HAP-1 (cell line): ENCODE measurements at regions not wholly inside any gene's neighbourhood (a gene's known extent, or its start where the extent isn't known, plus 50 kb on each side); places are given as distances from the start of the nearest gene placed in this dataset.

Source experiments
- DNase-seq, 2 experiments: peaks; one replicate each; pipeline ENCODE4 v3.0.0-alpha.2; 2016 to 2020; ENCODE audit warnings: low spot score in 2 of 2
- H3K27me3 ChIP-seq: fragments of 250-450 bp; sonication (Bioruptor Pico); 2 replicates; pipeline ENCODE4 v1.5.1; 2020; ENCODE audit warnings: low read depth, mild to moderate bottlenecking, moderate library complexity
- H3K36me3 ChIP-seq: fragments of 250-450 bp; sonication (Bioruptor Pico); replicated peaks from 2 replicates; pipeline ENCODE4 v1.5.1; 2020; ENCODE audit warnings: mild to moderate bottlenecking
- H3K4me1 ChIP-seq: fragments of 250-450 bp; sonication (Bioruptor Pico); 2 replicates; pipeline ENCODE4 v1.5.1; 2020; ENCODE audit warnings: mild to moderate bottlenecking
- H3K4me3 ChIP-seq: fragments of 250-450 bp; sonication (Bioruptor Pico); 2 replicates; pipeline ENCODE4 v1.5.1; 2020; ENCODE audit warnings: mild to moderate bottlenecking, moderate library complexity
- H3K9me3 ChIP-seq: fragments of 250-450 bp; sonication (Bioruptor Pico); 2 replicates; pipeline ENCODE4 v1.5.1; 2020; ENCODE audit warnings: mild to moderate bottlenecking, moderate library complexity
- in situ Hi-C: fragments of 300-500 bp; cut with MboI; formaldehyde crosslinking; loops from 3 replicates; pipeline ENCODE4 v1.14.3; 2020; ENCODE audit warnings: low sequenced_read_pairs, inconsistent platforms, mixed read lengths

GRCh38 chr18:61756244-61756643, 136.6 kb downstream of the RNF152 start:
- Histone ChIP-seq H3K27me3 (no peaks in the 10 kb centered on the region), H3K4me3 (no peak overlapping the region), H3K36me3 (no peaks in the 10 kb centered on the region), H3K9me3 (no peaks in the 10 kb centered on the region), H3K4me1 (no peaks in the 10 kb centered on the region)
- DNase-seq: no peak
- in situ Hi-C loops: no loop called here

- Histone ChIP-seq H3K4me3 (no peak overlapping the region), H3K4me1 (no peaks in the 10 kb centered on the region), H3K36me3 (no peaks in the 10 kb centered on the region), H3K27me3 (no peaks in the 10 kb centered on the region), H3K9me3 (no peaks in the 10 kb centered on the region)
- DNase-seq: no peak
- in situ Hi-C loops: no loop called here
Measured at GRCh38 chr18:61755555-61755954, 137.3 kb downstream of the RNF152 start.

- in situ Hi-C loops: no loop called here
- no peaks in the 10 kb centered on the region for H3K27me3 ChIP-seq
- H3K36me3 ChIP-seq: no peaks in the 10 kb centered on the region
- H3K4me1 ChIP-seq: no peaks in the 10 kb centered on the region
- no peaks in the 10 kb centered on the region for H3K9me3 ChIP-seq
- H3K4me3 ChIP-seq: no peak overlapping the region
- no peak for DNase-seq
Measured at GRCh38 chr18:61754039-61754583, 138.7 kb downstream of the RNF152 start.

GRCh38 chr18:61753373-61753772, 139.4 kb downstream of the RNF152 start:
- no peaks in the 10 kb centered on the region for H3K9me3 ChIP-seq
- no peaks in the 10 kb centered on the region for H3K4me1 ChIP-seq
- no peaks in the 10 kb centered on the region for H3K36me3 ChIP-seq
- DNase-seq: no peak
- H3K27me3 ChIP-seq: no peaks in the 10 kb centered on the region
- no peak overlapping the region for H3K4me3 ChIP-seq
- in situ Hi-C loops: no loop called here

GRCh38 chr18:61752973-61753372, 139.8 kb downstream of the RNF152 start:
- H3K4me3 ChIP-seq: no peak overlapping the region
- DNase-seq: no peak
- H3K9me3 ChIP-seq: no peaks in the 10 kb centered on the region

GRCh38 chr18:61750840-61751668, 141.8 kb downstream of the RNF152 start:
- no peaks in the 10 kb centered on the region for H3K9me3 ChIP-seq
- no peaks in the 10 kb centered on the region for H3K36me3 ChIP-seq
- H3K4me3 ChIP-seq: no peak overlapping the region
- in situ Hi-C loops: no loop called here
- H3K4me1 ChIP-seq: no peaks in the 10 kb centered on the region
- no peaks in the 10 kb centered on the region for H3K27me3 ChIP-seq
- DNase-seq: no peak

More at GRCh38 chr18:61752973-61753372, 139.8 kb downstream of the RNF152 start:
- no peaks in the 10 kb centered on the region for H3K4me1 ChIP-seq
- no peaks in the 10 kb centered on the region for H3K36me3 ChIP-seq
- no peaks in the 10 kb centered on the region for H3K27me3 ChIP-seq
- in situ Hi-C loops: no loop called here

GRCh38 chr18:61749546-61749945, 143.3 kb downstream of the RNF152 start:
- in situ Hi-C loops: no loop called here
- no peaks in the 10 kb centered on the region for H3K27me3 ChIP-seq
- no peak for DNase-seq

GRCh38 chr18:61749031-61749430, 143.8 kb downstream of the RNF152 start:
- Histone ChIP-seq H3K4me1 (no peaks in the 10 kb centered on the region), H3K27me3 (no peaks in the 10 kb centered on the region), H3K4me3 (no peak overlapping the region), H3K36me3 (no peaks in the 10 kb centered on the region), H3K9me3 (no peaks in the 10 kb centered on the region)
- DNase-seq: no peak
- in situ Hi-C loops: no loop called here

More at GRCh38 chr18:61749546-61749945, 143.3 kb downstream of the RNF152 start:
- H3K4me3 ChIP-seq: no peak overlapping the region
- no peaks in the 10 kb centered on the region for H3K9me3 ChIP-seq
- no peaks in the 10 kb centered on the region for H3K4me1 ChIP-seq
- no peaks in the 10 kb centered on the region for H3K36me3 ChIP-seq

GRCh38 chr18:61748004-61748403, 144.8 kb downstream of the RNF152 start:
- in situ Hi-C loops: no loop called here

GRCh38 chr18:61743775-61744531, 148.9 kb downstream of the RNF152 start:
- Histone ChIP-seq H3K27me3 (no peaks in the 10 kb centered on the region), H3K4me3 (no peak overlapping the region), H3K36me3 (no peaks in the 10 kb centered on the region), H3K4me1 (no peaks in the 10 kb centered on the region), H3K9me3 (no peaks in the 10 kb centered on the region)
- in situ Hi-C loops: no loop called here
- no peak for DNase-seq

More at GRCh38 chr18:61748004-61748403, 144.8 kb downstream of the RNF152 start:
- Histone ChIP-seq H3K27me3 (no peaks in the 10 kb centered on the region), H3K4me3 (no peak overlapping the region), H3K9me3 (no peaks in the 10 kb centered on the region), H3K4me1 (no peaks in the 10 kb centered on the region), H3K36me3 (no peaks in the 10 kb centered on the region)
- no peak for DNase-seq

- Histone ChIP-seq H3K4me3 (no peak overlapping the region), H3K36me3 (no peaks in the 10 kb centered on the region), H3K9me3 (no peaks in the 10 kb centered on the region), H3K27me3 (no peaks in the 10 kb centered on the region), H3K4me1 (no peaks in the 10 kb centered on the region)
- in situ Hi-C loops: no loop called here
- DNase-seq: no peak
Measured at GRCh38 chr18:61742565-61743429, 150.0 kb downstream of the RNF152 start.

GRCh38 chr18:61741881-61742454, 150.8 kb downstream of the RNF152 start:
- Histone ChIP-seq H3K27me3 (no peaks in the 10 kb centered on the region), H3K9me3 (no peaks in the 10 kb centered on the region), H3K4me1 (no peaks in the 10 kb centered on the region), H3K4me3 (no peak overlapping the region), H3K36me3 (no peaks in the 10 kb centered on the region)
- no peak for DNase-seq
- in situ Hi-C loops: no loop called here

GRCh38 chr18:61738488-61738887, 154.3 kb downstream of the RNF152 start:
- no peak overlapping the region for H3K4me3 ChIP-seq
- in situ Hi-C loops: no loop called here
- H3K27me3 ChIP-seq: no peaks in the 10 kb centered on the region
- DNase-seq: no peak
- no peaks in the 10 kb centered on the region for H3K4me1 ChIP-seq
- no peaks in the 10 kb centered on the region for H3K36me3 ChIP-seq
- no peaks in the 10 kb centered on the region for H3K9me3 ChIP-seq
